GM18520 (cell line): ENCODE measurements at regions not wholly inside any gene's neighbourhood (a gene's known extent, or its start where the extent isn't known, plus 50 kb on each side); places are given as distances from the start of the nearest gene placed in this dataset.
A peak's percentile ranks its signal among the peaks of the same experiment; 100 is the strongest.

Source experiments
- ATAC-seq: cut with Tn5 transposase; IDR thresholded peaks from one replicate; pipeline ENCODE4 v1.9.1; 2021; ENCODE audit not compliant: unreplicated experiment

- ATAC-seq, result no peak
Measured at GRCh38 chr15:81869161-81869954, 176.5 kb downstream of the MEX3B start.

GRCh38 chr15:81865850-81866537 lies 179.8 kb downstream of the MEX3B start:
- peak; percentile 68 for ATAC-seq

- no peak for ATAC-seq
Measured at GRCh38 chr15:81863162-81863561, 182.7 kb downstream of the MEX3B start.

- no peak for ATAC-seq
Measured at GRCh38 chr15:81859737-81860516, 185.9 kb downstream of the MEX3B start.

GRCh38 chr15:81858586-81858985 lies 187.2 kb downstream of the MEX3B start:
- ATAC-seq, result no peak

GRCh38 chr15:81858136-81858535 lies 187.7 kb downstream of the MEX3B start:
- ATAC-seq, result no peak

GRCh38 chr15:81856634-81857026 lies 189.2 kb downstream of the MEX3B start:
- no peak for ATAC-seq

GRCh38 chr15:81856001-81856633 lies 189.7 kb downstream of the MEX3B start:
- ATAC-seq, result no peak

- ATAC-seq, result no peak
Measured at GRCh38 chr15:81853150-81853748, 192.6 kb downstream of the MEX3B start.

GRCh38 chr15:81852411-81853149 lies 193.2 kb downstream of the MEX3B start:
- ATAC-seq, result no peak

- ATAC-seq, result no peak
Measured at GRCh38 chr15:81851757-81852156, 194.1 kb downstream of the MEX3B start.

- ATAC-seq, result no peak
Measured at GRCh38 chr15:81851325-81851724, 194.5 kb downstream of the MEX3B start.

- no peak for ATAC-seq
Measured at GRCh38 chr15:81849289-81849688, 196.5 kb downstream of the MEX3B start.

- no peak for ATAC-seq
Measured at GRCh38 chr15:81848701-81849100, 197.1 kb downstream of the MEX3B start.

GRCh38 chr15:81843757-81844407 lies 201.9 kb downstream of the MEX3B start:
- ATAC-seq, result no peak

GRCh38 chr15:81843226-81843625 lies 202.6 kb downstream of the MEX3B start:
- ATAC-seq, result no peak

- ATAC-seq, result no peak
Measured at GRCh38 chr15:81839387-81839786, 206.4 kb downstream of the MEX3B start.

- ATAC-seq, result no peak
Measured at GRCh38 chr15:81835731-81836130, 210.1 kb downstream of the MEX3B start.

GRCh38 chr15:81830520-81830919 lies 215.3 kb downstream of the MEX3B start:
- ATAC-seq, result no peak

GRCh38 chr15:81829918-81830317 lies 215.9 kb downstream of the MEX3B start:
- no peak for ATAC-seq
